ENCODE measurements at regions not wholly inside any gene's neighbourhood (a gene's known extent, or its start where the extent isn't known, plus 50 kb on each side); places are given as distances from the start of the nearest gene placed in this dataset.

DNA sequence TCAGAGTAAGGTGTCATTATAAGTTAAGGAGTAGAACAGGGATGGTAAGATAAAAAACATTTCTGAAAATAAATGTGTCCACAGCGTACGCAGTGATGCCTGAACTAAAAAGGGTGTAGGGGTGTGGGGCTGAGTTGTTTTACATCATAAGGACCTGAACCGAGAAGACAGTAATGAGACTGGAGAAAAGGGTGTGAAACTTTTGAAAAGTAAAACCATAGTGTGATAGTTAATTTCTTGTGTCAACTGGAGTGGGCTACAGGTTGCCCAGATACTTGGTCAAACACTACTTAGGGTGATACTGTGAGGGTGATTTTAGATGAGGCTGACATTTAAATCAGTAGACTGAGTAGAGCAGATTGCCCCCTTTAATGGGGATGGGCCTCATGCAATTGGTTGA lies 169.0 kb upstream of the PRPS1L1 start:
- peaks cover 3% of the 10 kb centered on the region for H3K27me3 Mint-ChIP-seq (ENCODE audit: low read depth)
- no peak overlapping the region for H3K27ac Mint-ChIP-seq (ENCODE audit: unreplicated experiment)
- TF ChIP-seq, protein P1, sequence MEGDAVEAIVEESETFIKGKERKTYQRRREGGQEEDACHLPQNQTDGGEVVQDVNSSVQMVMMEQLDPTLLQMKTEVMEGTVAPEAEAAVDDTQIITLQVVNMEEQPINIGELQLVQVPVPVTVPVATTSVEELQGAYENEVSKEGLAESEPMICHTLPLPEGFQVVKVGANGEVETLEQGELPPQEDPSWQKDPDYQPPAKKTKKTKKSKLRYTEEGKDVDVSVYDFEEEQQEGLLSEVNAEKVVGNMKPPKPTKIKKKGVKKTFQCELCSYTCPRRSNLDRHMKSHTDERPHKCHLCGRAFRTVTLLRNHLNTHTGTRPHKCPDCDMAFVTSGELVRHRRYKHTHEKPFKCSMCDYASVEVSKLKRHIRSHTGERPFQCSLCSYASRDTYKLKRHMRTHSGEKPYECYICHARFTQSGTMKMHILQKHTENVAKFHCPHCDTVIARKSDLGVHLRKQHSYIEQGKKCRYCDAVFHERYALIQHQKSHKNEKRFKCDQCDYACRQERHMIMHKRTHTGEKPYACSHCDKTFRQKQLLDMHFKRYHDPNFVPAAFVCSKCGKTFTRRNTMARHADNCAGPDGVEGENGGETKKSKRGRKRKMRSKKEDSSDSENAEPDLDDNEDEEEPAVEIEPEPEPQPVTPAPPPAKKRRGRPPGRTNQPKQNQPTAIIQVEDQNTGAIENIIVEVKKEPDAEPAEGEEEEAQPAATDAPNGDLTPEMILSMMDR (IDR thresholded peaks at IDR 0.05): no peak
- H3K4me1 Mint-ChIP-seq (ENCODE audit: low read depth): no peaks in the 10 kb centered on the region
- DNase-seq (ENCODE audit: low spot score): no peak
- no peak overlapping the region for H3K4me3 Mint-ChIP-seq (ENCODE audit: unreplicated experiment)
- H3K36me3 Mint-ChIP-seq (ENCODE audit: low read depth): peaks cover 3% of the 10 kb centered on the region
- peaks cover 12% of the 10 kb centered on the region for H3K9me3 Mint-ChIP-seq (ENCODE audit: low read depth)

DNA sequence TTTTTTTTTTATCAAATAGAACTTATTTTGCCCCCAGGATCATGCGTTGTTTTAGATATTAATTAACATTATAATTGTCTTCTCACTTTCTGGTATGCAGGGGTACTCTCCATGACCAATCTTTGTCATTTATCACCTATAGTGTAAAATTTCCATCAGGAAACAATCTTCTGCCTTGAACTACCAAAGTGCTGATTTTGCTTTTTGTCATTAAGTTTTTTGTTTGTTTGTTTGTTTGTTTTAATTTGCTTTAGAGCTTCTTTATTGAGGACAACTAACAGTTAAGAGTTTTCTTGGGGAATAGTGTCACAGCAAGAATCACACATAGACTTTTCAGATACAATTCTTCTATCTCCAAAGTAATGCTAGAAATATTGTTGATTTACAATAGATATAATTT lies 171.2 kb upstream of the PRPS1L1 start:
- H3K27ac Mint-ChIP-seq (ENCODE audit: unreplicated experiment): no peak overlapping the region
- H3K9me3 Mint-ChIP-seq (ENCODE audit: low read depth): peaks cover 9% of the 10 kb centered on the region
- no peaks in the 10 kb centered on the region for H3K27me3 Mint-ChIP-seq (ENCODE audit: low read depth)
- peaks cover 3% of the 10 kb centered on the region for H3K36me3 Mint-ChIP-seq (ENCODE audit: low read depth)
- TF ChIP-seq, protein P1 (IDR thresholded peaks at IDR 0.05): no peak
- no peak overlapping the region for H3K4me3 Mint-ChIP-seq (ENCODE audit: unreplicated experiment)
- no peaks in the 10 kb centered on the region for H3K4me1 Mint-ChIP-seq (ENCODE audit: low read depth)
- DNase-seq (ENCODE audit: low spot score): no peak

DNA sequence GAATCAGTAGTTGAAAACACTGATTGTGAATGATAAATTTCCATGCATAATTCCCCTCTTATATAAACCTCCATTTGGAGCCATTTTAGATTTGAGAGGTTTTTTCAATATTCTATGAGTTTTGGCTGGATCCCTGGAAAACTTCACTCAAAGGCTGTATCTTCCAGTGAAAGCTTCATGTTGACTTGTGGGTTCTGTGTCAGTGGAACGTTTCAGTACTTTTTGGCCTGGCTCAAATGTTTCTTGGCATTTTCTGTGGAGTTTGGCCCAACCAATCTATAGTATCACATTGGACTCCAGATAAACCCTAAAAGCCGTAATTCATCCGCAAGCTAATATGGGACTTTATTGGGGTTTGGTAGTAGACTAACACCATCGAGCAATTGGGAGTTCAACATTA lies 172.6 kb upstream of the PRPS1L1 start:
- Mint-ChIP-seq H3K4me1 (ENCODE audit: low read depth) (no peaks in the 10 kb centered on the region), H3K9me3 (ENCODE audit: low read depth) (peaks cover 9% of the 10 kb centered on the region), H3K27ac (ENCODE audit: unreplicated experiment) (no peak overlapping the region), H3K36me3 (ENCODE audit: low read depth) (peaks cover 3% of the 10 kb centered on the region), H3K27me3 (ENCODE audit: low read depth) (no peaks in the 10 kb centered on the region), H3K4me3 (ENCODE audit: unreplicated experiment) (no peak overlapping the region)
- DNase-seq (ENCODE audit: low spot score): no peak
- TF ChIP-seq, protein P1 (IDR thresholded peaks at IDR 0.05): no peak

DNA sequence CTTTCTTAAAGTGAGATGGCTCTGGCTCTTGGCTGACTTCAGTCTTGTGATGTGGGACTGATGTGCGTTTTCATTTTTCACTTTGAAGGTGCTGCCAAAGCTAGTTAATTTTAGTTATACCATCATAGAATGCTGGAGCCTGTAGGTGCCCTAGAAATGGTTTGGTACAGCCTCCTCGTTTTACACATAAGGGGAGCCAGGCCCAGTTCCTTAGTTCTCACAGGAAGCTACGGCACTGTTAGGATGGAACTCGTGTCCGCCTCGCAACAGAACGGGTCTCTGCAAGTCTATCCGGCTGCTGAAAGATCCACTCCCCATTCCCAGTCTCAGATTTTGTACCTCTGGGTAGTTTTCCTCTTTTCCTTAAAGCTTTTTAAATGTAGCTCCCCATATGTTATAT lies 173.2 kb upstream of the PRPS1L1 start:
- no peak for DNase-seq (ENCODE audit: low spot score)
- no peak overlapping the region for H3K27ac Mint-ChIP-seq (ENCODE audit: unreplicated experiment)
- no peak overlapping the region for H3K4me3 Mint-ChIP-seq (ENCODE audit: unreplicated experiment)
- peaks cover 9% of the 10 kb centered on the region for H3K9me3 Mint-ChIP-seq (ENCODE audit: low read depth)
- no peaks in the 10 kb centered on the region for H3K4me1 Mint-ChIP-seq (ENCODE audit: low read depth)
- TF ChIP-seq, protein P1 (IDR thresholded peaks at IDR 0.05): no peak
- peaks cover 3% of the 10 kb centered on the region for H3K36me3 Mint-ChIP-seq (ENCODE audit: low read depth)
- no peaks in the 10 kb centered on the region for H3K27me3 Mint-ChIP-seq (ENCODE audit: low read depth)

DNA sequence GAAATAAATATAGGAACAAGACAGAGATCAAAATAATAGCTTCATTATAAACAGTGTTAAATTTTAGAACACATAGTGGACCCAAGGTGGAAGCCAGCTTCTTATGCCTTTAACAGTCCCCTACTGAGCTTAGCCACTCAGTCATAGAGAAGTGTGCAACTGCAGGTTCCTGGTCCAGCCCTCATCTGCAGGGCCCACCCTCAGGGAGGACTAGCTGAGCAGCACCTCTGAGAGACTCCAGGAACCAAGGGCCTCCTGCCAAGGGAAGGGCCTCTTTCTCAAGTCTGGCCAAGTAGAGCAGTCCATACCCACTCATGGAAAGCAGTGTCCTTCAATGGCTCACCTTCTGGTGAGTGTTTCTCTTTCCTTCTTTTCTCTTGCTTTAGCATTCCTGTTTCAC lies 173.7 kb upstream of the PRPS1L1 start:
- H3K4me3 Mint-ChIP-seq (ENCODE audit: unreplicated experiment): no peak overlapping the region
- TF ChIP-seq, protein P1 (IDR thresholded peaks at IDR 0.05): no peak
- H3K27me3 Mint-ChIP-seq (ENCODE audit: low read depth): no peaks in the 10 kb centered on the region
- peaks cover 3% of the 10 kb centered on the region for H3K36me3 Mint-ChIP-seq (ENCODE audit: low read depth)
- H3K9me3 Mint-ChIP-seq (ENCODE audit: low read depth): peaks cover 8% of the 10 kb centered on the region
- no peaks in the 10 kb centered on the region for H3K4me1 Mint-ChIP-seq (ENCODE audit: low read depth)
- DNase-seq (ENCODE audit: low spot score): no peak
- no peak overlapping the region for H3K27ac Mint-ChIP-seq (ENCODE audit: unreplicated experiment)

Measured in chondrocyte (in vitro differentiated cells).